Stimulated activated effector memory CD8-positive, alpha-beta T cell treated with anti-CD3 and anti-CD28 coated beads, Interleukin-12 subunit alpha, Interleukin-12 subunit beta, amount 100 ng/mL, for 72 hours (primary cell): ENCODE measurements at regions not wholly inside any gene's neighbourhood (a gene's known extent, or its start where the extent isn't known, plus 50 kb on each side); places are given as distances from the start of the nearest gene placed in this dataset.

ENCODE experiments used
- ATAC-seq: fragments of 150-1000 bp; cut with Tn5 transposase; 2 replicates; pipeline ENCODE4 v1.10.0; 2021
- DNase-seq, 2 donors: peaks; one replicate each; pipeline ENCODE4 v3.0.0; 2021 to 2022; ENCODE audit warnings: low spot score in 2 of 2
- H3K27ac Mint-ChIP-seq: one replicate; pipeline ENCODE4 v1.8.0; 2022; ENCODE audit warnings: mild to moderate bottlenecking, mixed read lengths
- H3K36me3 Mint-ChIP-seq: one replicate; pipeline ENCODE4 v1.8.0; 2022; ENCODE audit warnings: mild to moderate bottlenecking, mixed read lengths
- H3K4me1 Mint-ChIP-seq: one replicate; pipeline ENCODE4 v1.8.0; 2022; ENCODE audit warnings: mixed read lengths
- H3K4me3 Mint-ChIP-seq: one replicate; pipeline ENCODE4 v1.8.0; 2022; ENCODE audit warnings: mild to moderate bottlenecking, mixed read lengths
- H3K9me3 Mint-ChIP-seq: one replicate; pipeline ENCODE4 v1.8.0; 2022; ENCODE audit warnings: mixed read lengths

- H3K9me3 Mint-ChIP-seq, result peaks cover 5% of the 10 kb centered on the region
- no peaks in the 10 kb centered on the region for H3K4me1 Mint-ChIP-seq
- ATAC-seq (no peak), DNase-seq (no peak)
- H3K4me3 Mint-ChIP-seq, result no peak overlapping the region
- no peak overlapping the region for H3K27ac Mint-ChIP-seq
- H3K36me3 Mint-ChIP-seq, result no peaks in the 10 kb centered on the region
Measured at GRCh38 chr4:162586266-162586665, 422.5 kb upstream of the FSTL5 start.

- Mint-ChIP-seq H3K4me1 (no peaks in the 10 kb centered on the region), H3K9me3 (peaks cover 5% of the 10 kb centered on the region), H3K4me3 (no peak overlapping the region), H3K27ac (no peak overlapping the region), H3K36me3 (no peaks in the 10 kb centered on the region)
- ATAC-seq, result no peak
- no peak for DNase-seq
Measured at GRCh38 chr4:162582180-162582579, 418.4 kb upstream of the FSTL5 start.

- H3K9me3 Mint-ChIP-seq, result peaks cover 6% of the 10 kb centered on the region
- no peaks in the 10 kb centered on the region for H3K36me3 Mint-ChIP-seq
- no peak overlapping the region for H3K4me3 Mint-ChIP-seq
- no peak for DNase-seq
- no peak for ATAC-seq
- H3K4me1 Mint-ChIP-seq, result no peaks in the 10 kb centered on the region
- H3K27ac Mint-ChIP-seq, result no peak overlapping the region
Measured at GRCh38 chr4:162565730-162566129, 401.9 kb upstream of the FSTL5 start.

GRCh38 chr4:162560073-162560472, 396.3 kb upstream of the FSTL5 start:
- ATAC-seq (no peak), DNase-seq (no peak)
- Mint-ChIP-seq H3K4me1 (no peaks in the 10 kb centered on the region), H3K27ac (no peak overlapping the region), H3K36me3 (no peaks in the 10 kb centered on the region), H3K4me3 (no peak overlapping the region), H3K9me3 (peaks cover 10% of the 10 kb centered on the region)

GRCh38 chr4:162557516-162558106, 393.8 kb upstream of the FSTL5 start:
- DNase-seq, result no peak
- Mint-ChIP-seq H3K4me1 (no peaks in the 10 kb centered on the region), H3K27ac (no peak overlapping the region), H3K9me3 (peaks cover 12% of the 10 kb centered on the region), H3K36me3 (no peaks in the 10 kb centered on the region), H3K4me3 (no peak overlapping the region)
- no peak for ATAC-seq

GRCh38 chr4:162535121-162535520, 371.3 kb upstream of the FSTL5 start:
- DNase-seq (no peak), ATAC-seq (no peak)
- Mint-ChIP-seq H3K9me3 (peaks cover 23% of the 10 kb centered on the region), H3K4me1 (no peaks in the 10 kb centered on the region), H3K36me3 (no peaks in the 10 kb centered on the region), H3K27ac (no peak overlapping the region), H3K4me3 (no peak overlapping the region)

GRCh38 chr4:162523171-162523570, 359.4 kb upstream of the FSTL5 start:
- ATAC-seq (no peak), DNase-seq (no peak)
- Mint-ChIP-seq H3K9me3 (peaks cover 15% of the 10 kb centered on the region), H3K4me1 (no peaks in the 10 kb centered on the region), H3K36me3 (no peaks in the 10 kb centered on the region), H3K27ac (no peak overlapping the region), H3K4me3 (no peak overlapping the region)

GRCh38 chr4:162522724-162523123, 358.9 kb upstream of the FSTL5 start:
- no peak overlapping the region for H3K27ac Mint-ChIP-seq
- ATAC-seq, result no peak
- H3K4me3 Mint-ChIP-seq, result no peak overlapping the region
- H3K9me3 Mint-ChIP-seq, result peaks cover 15% of the 10 kb centered on the region
- no peaks in the 10 kb centered on the region for H3K4me1 Mint-ChIP-seq
- DNase-seq, result no peak
- no peaks in the 10 kb centered on the region for H3K36me3 Mint-ChIP-seq

GRCh38 chr4:162510937-162511336, 347.1 kb upstream of the FSTL5 start:
- DNase-seq (no peak), ATAC-seq (no peak)
- H3K4me1 Mint-ChIP-seq, result no peaks in the 10 kb centered on the region
- no peak overlapping the region for H3K4me3 Mint-ChIP-seq
- no peak overlapping the region for H3K27ac Mint-ChIP-seq
- peaks cover 3% of the 10 kb centered on the region for H3K9me3 Mint-ChIP-seq
- H3K36me3 Mint-ChIP-seq, result no peaks in the 10 kb centered on the region

- Mint-ChIP-seq H3K27ac (no peak overlapping the region), H3K4me1 (no peaks in the 10 kb centered on the region), H3K36me3 (no peaks in the 10 kb centered on the region), H3K9me3 (no peaks in the 10 kb centered on the region), H3K4me3 (no peak overlapping the region)
- ATAC-seq (no peak), DNase-seq (no peak)
Measured at GRCh38 chr4:162510115-162510514, 346.3 kb upstream of the FSTL5 start.

- no peaks in the 10 kb centered on the region for H3K9me3 Mint-ChIP-seq
- H3K4me1 Mint-ChIP-seq, result no peaks in the 10 kb centered on the region
- no peaks in the 10 kb centered on the region for H3K36me3 Mint-ChIP-seq
- H3K27ac Mint-ChIP-seq, result no peak overlapping the region
- DNase-seq, result no peak
- H3K4me3 Mint-ChIP-seq, result no peak overlapping the region
- ATAC-seq, result no peak
Measured at GRCh38 chr4:162509333-162509732, 345.5 kb upstream of the FSTL5 start.

GRCh38 chr4:162506253-162506652, 342.5 kb upstream of the FSTL5 start:
- H3K9me3 Mint-ChIP-seq, result no peaks in the 10 kb centered on the region
- H3K4me3 Mint-ChIP-seq, result no peak overlapping the region
- no peaks in the 10 kb centered on the region for H3K36me3 Mint-ChIP-seq
- ATAC-seq (no peak), DNase-seq (no peak)
- H3K4me1 Mint-ChIP-seq, result no peaks in the 10 kb centered on the region
- no peak overlapping the region for H3K27ac Mint-ChIP-seq

- H3K4me1 Mint-ChIP-seq, result no peaks in the 10 kb centered on the region
- no peaks in the 10 kb centered on the region for H3K9me3 Mint-ChIP-seq
- H3K4me3 Mint-ChIP-seq, result no peak overlapping the region
- no peak for ATAC-seq
- no peak for DNase-seq
- H3K27ac Mint-ChIP-seq, result no peak overlapping the region
- H3K36me3 Mint-ChIP-seq, result no peaks in the 10 kb centered on the region
Measured at GRCh38 chr4:162503868-162504267, 340.1 kb upstream of the FSTL5 start.

GRCh38 chr4:162502109-162502508, 338.3 kb upstream of the FSTL5 start:
- Mint-ChIP-seq H3K4me1 (no peaks in the 10 kb centered on the region), H3K36me3 (no peaks in the 10 kb centered on the region), H3K27ac (no peak overlapping the region), H3K4me3 (no peak overlapping the region), H3K9me3 (no peaks in the 10 kb centered on the region)
- no peak for DNase-seq
- ATAC-seq, result no peak

GRCh38 chr4:162499478-162499877, 335.7 kb upstream of the FSTL5 start:
- no peak overlapping the region for H3K27ac Mint-ChIP-seq
- H3K9me3 Mint-ChIP-seq, result no peaks in the 10 kb centered on the region
- H3K4me1 Mint-ChIP-seq, result no peaks in the 10 kb centered on the region
- no peak for ATAC-seq
- H3K36me3 Mint-ChIP-seq, result no peaks in the 10 kb centered on the region
- no peak for DNase-seq
- no peak overlapping the region for H3K4me3 Mint-ChIP-seq

- no peak for DNase-seq
- H3K36me3 Mint-ChIP-seq, result no peaks in the 10 kb centered on the region
- H3K4me3 Mint-ChIP-seq, result no peak overlapping the region
- no peaks in the 10 kb centered on the region for H3K4me1 Mint-ChIP-seq
- H3K27ac Mint-ChIP-seq, result no peak overlapping the region
- H3K9me3 Mint-ChIP-seq, result no peaks in the 10 kb centered on the region
- no peak for ATAC-seq
Measured at GRCh38 chr4:162498168-162498567, 334.4 kb upstream of the FSTL5 start.

- ATAC-seq (no peak), DNase-seq (no peak)
- H3K9me3 Mint-ChIP-seq, result no peaks in the 10 kb centered on the region
Measured at GRCh38 chr4:162497564-162498167, 333.9 kb upstream of the FSTL5 start.

More at GRCh38 chr4:162497564-162498167, 333.9 kb upstream of the FSTL5 start:
- H3K36me3 Mint-ChIP-seq, result no peaks in the 10 kb centered on the region
- no peak overlapping the region for H3K27ac Mint-ChIP-seq
- no peak overlapping the region for H3K4me3 Mint-ChIP-seq
- no peaks in the 10 kb centered on the region for H3K4me1 Mint-ChIP-seq
